ENCODE measurements at regions not wholly inside any gene's neighbourhood (a gene's known extent, or its start where the extent isn't known, plus 50 kb on each side); places are given as distances from the start of the nearest gene placed in this dataset.

DNA sequence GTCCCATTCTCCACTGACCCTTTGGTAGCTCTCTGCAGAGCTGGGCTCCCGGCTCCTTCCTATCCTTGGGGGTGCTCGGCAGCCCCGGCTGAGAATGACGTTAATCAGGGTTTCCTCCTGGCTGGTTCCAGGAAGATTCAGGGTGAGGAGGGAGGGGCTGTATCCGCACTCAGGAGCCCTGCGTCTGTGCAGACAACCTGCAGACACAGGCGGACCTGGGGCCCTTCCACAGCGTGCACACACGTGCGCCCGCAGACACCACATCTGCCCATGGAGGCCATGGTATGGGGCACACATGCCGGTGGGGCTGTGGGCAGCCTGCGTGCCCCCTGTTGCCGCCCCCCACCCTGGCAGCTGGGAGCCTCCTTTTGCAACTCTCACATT lies 66.6 kb upstream of the RNU6ATAC start:
- no peak overlapping the region for H2AFZ ChIP-seq (ENCODE audit: low read depth, low read length)
- H3K36me3 Mint-ChIP-seq (ENCODE audit: low read depth, unreplicated experiment), result no peaks in the 10 kb centered on the region
- FAIRE-seq, result no peak

DNA sequence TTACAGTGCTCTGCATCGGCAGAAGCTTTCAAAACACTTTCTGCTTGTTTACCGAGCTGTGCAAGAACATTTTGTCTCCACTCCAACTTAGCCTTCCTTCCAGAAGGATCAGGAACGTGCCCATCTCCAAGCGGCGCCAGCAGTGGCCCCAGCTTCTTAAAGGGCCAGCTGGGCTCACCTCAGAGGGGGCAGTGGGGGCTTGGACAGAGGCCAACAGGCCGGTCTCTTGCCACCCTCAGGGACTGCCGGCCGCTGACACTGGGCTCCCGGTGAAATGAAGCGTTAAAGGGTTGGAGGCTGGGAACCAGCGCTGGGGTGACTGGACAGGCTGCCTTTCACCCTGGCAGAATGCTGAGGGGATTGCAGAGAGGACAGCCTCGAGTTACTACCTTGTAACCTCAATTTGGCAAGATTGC lies 67.0 kb upstream of the RNU6ATAC start:
- Mint-ChIP-seq H3K4me3 (ENCODE audit: unreplicated experiment) (no peak overlapping the region), H3K9me3 (ENCODE audit: unreplicated experiment) (no peaks in the 10 kb centered on the region), H3K36me3 (ENCODE audit: low read depth, unreplicated experiment) (no peaks in the 10 kb centered on the region), H3K27ac (ENCODE audit: unreplicated experiment) (no peak overlapping the region), H3K27me3 (ENCODE audit: low read depth, unreplicated experiment) (peaks cover 38% of the 10 kb centered on the region), H3K4me1 (ENCODE audit: low read depth, unreplicated experiment) (no peaks in the 10 kb centered on the region)
- Histone ChIP-seq H3K9ac (ENCODE audit: low read length) (no peak overlapping the region), H3K4me3 (ENCODE audit: insufficient read depth, low read depth, low read length) (no peak overlapping the region), H2AFZ (ENCODE audit: low read depth, low read length) (no peak overlapping the region), H3K27me3 (ENCODE audit: insufficient read depth, low read length) (no peaks in the 10 kb centered on the region), H3K27ac (ENCODE audit: low read depth, low read length) (no peak overlapping the region), H3K9me3 (ENCODE audit: insufficient read depth, low read depth, low read length) (no peaks in the 10 kb centered on the region), H3K36me3 (ENCODE audit: insufficient read depth, low read length) (no peaks in the 10 kb centered on the region), H3K4me1 (ENCODE audit: insufficient read depth, low read length) (no peaks in the 10 kb centered on the region), H3K4me2 (ENCODE audit: low read length) (no peak overlapping the region), H3K79me2 (ENCODE audit: insufficient read depth, low read length) (no peaks in the 10 kb centered on the region), H4K20me1 (ENCODE audit: insufficient read depth, low read length) (no peaks in the 10 kb centered on the region)
- no peak for FAIRE-seq
- no peak for DNase-seq (ENCODE audit: low read depth)
- TF ChIP-seq EZH2 (IDR thresholded peaks at IDR 0.05; ENCODE audit: insufficient read depth, low read length), result no peak
- TF ChIP-seq, protein P1, sequence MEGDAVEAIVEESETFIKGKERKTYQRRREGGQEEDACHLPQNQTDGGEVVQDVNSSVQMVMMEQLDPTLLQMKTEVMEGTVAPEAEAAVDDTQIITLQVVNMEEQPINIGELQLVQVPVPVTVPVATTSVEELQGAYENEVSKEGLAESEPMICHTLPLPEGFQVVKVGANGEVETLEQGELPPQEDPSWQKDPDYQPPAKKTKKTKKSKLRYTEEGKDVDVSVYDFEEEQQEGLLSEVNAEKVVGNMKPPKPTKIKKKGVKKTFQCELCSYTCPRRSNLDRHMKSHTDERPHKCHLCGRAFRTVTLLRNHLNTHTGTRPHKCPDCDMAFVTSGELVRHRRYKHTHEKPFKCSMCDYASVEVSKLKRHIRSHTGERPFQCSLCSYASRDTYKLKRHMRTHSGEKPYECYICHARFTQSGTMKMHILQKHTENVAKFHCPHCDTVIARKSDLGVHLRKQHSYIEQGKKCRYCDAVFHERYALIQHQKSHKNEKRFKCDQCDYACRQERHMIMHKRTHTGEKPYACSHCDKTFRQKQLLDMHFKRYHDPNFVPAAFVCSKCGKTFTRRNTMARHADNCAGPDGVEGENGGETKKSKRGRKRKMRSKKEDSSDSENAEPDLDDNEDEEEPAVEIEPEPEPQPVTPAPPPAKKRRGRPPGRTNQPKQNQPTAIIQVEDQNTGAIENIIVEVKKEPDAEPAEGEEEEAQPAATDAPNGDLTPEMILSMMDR (IDR thresholded peaks at IDR 0.05; ENCODE audit: insufficient read depth, low read depth, low read length), result no peak

More for the DNA sequence above, 66.6 kb upstream of the RNU6ATAC start:
- no peak overlapping the region for H3K9ac ChIP-seq (ENCODE audit: low read length)
- no peak for TF ChIP-seq EZH2 (IDR thresholded peaks at IDR 0.05; ENCODE audit: insufficient read depth, low read length)
- TF ChIP-seq, protein P1 (IDR thresholded peaks at IDR 0.05; ENCODE audit: insufficient read depth, low read depth, low read length), result no peak
- Mint-ChIP-seq H3K27me3 (ENCODE audit: low read depth, unreplicated experiment) (peaks cover 36% of the 10 kb centered on the region), H3K4me1 (ENCODE audit: low read depth, unreplicated experiment) (no peaks in the 10 kb centered on the region), H3K27ac (ENCODE audit: unreplicated experiment) (no peak overlapping the region), H3K4me3 (ENCODE audit: unreplicated experiment) (no peak overlapping the region), H3K9me3 (ENCODE audit: unreplicated experiment) (no peaks in the 10 kb centered on the region)
- H3K4me1 ChIP-seq (ENCODE audit: insufficient read depth, low read length), result no peaks in the 10 kb centered on the region
- H3K27me3 ChIP-seq (ENCODE audit: insufficient read depth, low read length), result peaks cover under 1% of the 10 kb centered on the region
- no peak for DNase-seq (ENCODE audit: low read depth)
- no peaks in the 10 kb centered on the region for H4K20me1 ChIP-seq (ENCODE audit: insufficient read depth, low read length)
- no peaks in the 10 kb centered on the region for H3K36me3 ChIP-seq (ENCODE audit: insufficient read depth, low read length)
- H3K4me3 ChIP-seq (ENCODE audit: insufficient read depth, low read depth, low read length), result no peak overlapping the region
- H3K27ac ChIP-seq (ENCODE audit: low read depth, low read length), result no peak overlapping the region
- H3K4me2 ChIP-seq (ENCODE audit: low read length), result no peak overlapping the region
- no peaks in the 10 kb centered on the region for H3K79me2 ChIP-seq (ENCODE audit: insufficient read depth, low read length)
- H3K9me3 ChIP-seq (ENCODE audit: insufficient read depth, low read depth, low read length), result no peaks in the 10 kb centered on the region

DNA sequence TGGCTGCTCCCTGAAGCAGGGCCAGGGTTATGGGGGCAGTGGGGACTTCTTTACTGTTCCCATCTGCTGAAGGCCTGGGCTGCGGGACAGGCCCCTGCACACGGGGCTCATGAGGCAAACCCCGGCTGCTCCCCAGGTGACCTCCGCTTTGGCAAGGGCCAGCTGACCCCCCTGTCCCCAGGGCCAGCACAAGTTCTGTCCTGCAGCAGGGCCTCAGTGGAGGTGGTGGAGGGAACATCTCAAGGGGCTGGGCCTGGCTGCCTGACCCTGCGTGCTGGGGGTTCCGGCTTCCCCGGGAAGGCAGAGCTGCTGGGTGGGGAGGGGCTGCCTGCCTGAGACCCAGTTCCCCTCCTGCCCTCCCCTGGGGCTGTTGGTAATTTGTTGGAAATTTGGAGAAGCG lies 67.4 kb upstream of the RNU6ATAC start:
- H3K9me3 Mint-ChIP-seq (ENCODE audit: unreplicated experiment), result no peaks in the 10 kb centered on the region

More for the DNA sequence above, 67.4 kb upstream of the RNU6ATAC start:
- Histone ChIP-seq H3K4me1 (ENCODE audit: insufficient read depth, low read length) (no peaks in the 10 kb centered on the region), H3K9ac (ENCODE audit: low read length) (no peak overlapping the region), H3K9me3 (ENCODE audit: insufficient read depth, low read depth, low read length) (no peaks in the 10 kb centered on the region), H3K27ac (ENCODE audit: low read depth, low read length) (no peak overlapping the region), H3K4me3 (ENCODE audit: insufficient read depth, low read depth, low read length) (no peak overlapping the region), H2AFZ (ENCODE audit: low read depth, low read length) (no peak overlapping the region), H4K20me1 (ENCODE audit: insufficient read depth, low read length) (no peaks in the 10 kb centered on the region), H3K27me3 (ENCODE audit: insufficient read depth, low read length) (no peaks in the 10 kb centered on the region), H3K79me2 (ENCODE audit: insufficient read depth, low read length) (no peaks in the 10 kb centered on the region), H3K36me3 (ENCODE audit: insufficient read depth, low read length) (no peaks in the 10 kb centered on the region), H3K4me2 (ENCODE audit: low read length) (no peak overlapping the region)
- Mint-ChIP-seq H3K27me3 (ENCODE audit: low read depth, unreplicated experiment) (peaks cover 40% of the 10 kb centered on the region), H3K27ac (ENCODE audit: unreplicated experiment) (no peak overlapping the region), H3K4me1 (ENCODE audit: low read depth, unreplicated experiment) (no peaks in the 10 kb centered on the region), H3K36me3 (ENCODE audit: low read depth, unreplicated experiment) (no peaks in the 10 kb centered on the region), H3K4me3 (ENCODE audit: unreplicated experiment) (no peak overlapping the region)
- FAIRE-seq (no peak), DNase-seq (ENCODE audit: low read depth) (no peak)
- no peak for TF ChIP-seq EZH2 (IDR thresholded peaks at IDR 0.05; ENCODE audit: insufficient read depth, low read length)
- TF ChIP-seq, protein P1 (IDR thresholded peaks at IDR 0.05; ENCODE audit: insufficient read depth, low read depth, low read length), result no peak
